Neural crest cell (in vitro differentiated cells): ENCODE measurements at regions not wholly inside any gene's neighbourhood (a gene's known extent, or its start where the extent isn't known, plus 50 kb on each side); places are given as distances from the start of the nearest gene placed in this dataset.
A peak's percentile ranks its signal among the peaks of the same experiment; 100 is the strongest.

Experiments
- DNase-seq: peaks from one replicate; pipeline ENCODE4 v3.0.0; 2021; ENCODE audit warnings: low read depth, mixed read lengths, low spot score
- H3K27ac Mint-ChIP-seq: one replicate; pipeline ENCODE4 v1.8.0; 2021; ENCODE audit warnings: mild to moderate bottlenecking, mixed read lengths; ENCODE audit not compliant: unreplicated experiment
- H3K27me3 Mint-ChIP-seq: 2 replicates; pipeline ENCODE4 v1.8.0; 2021; ENCODE audit warnings: low read depth, mild to moderate bottlenecking, mixed read lengths
- H3K36me3 Mint-ChIP-seq: 2 replicates; pipeline ENCODE4 v1.8.0; 2021; ENCODE audit warnings: low read depth, mild to moderate bottlenecking, mixed read lengths
- H3K4me1 Mint-ChIP-seq: 2 replicates; pipeline ENCODE4 v1.8.0; 2021; ENCODE audit warnings: mixed read lengths
- H3K4me3 Mint-ChIP-seq: one replicate; pipeline ENCODE4 v1.8.0; 2021; ENCODE audit warnings: mild to moderate bottlenecking, mixed read lengths
- H3K9me3 Mint-ChIP-seq: 2 replicates; pipeline ENCODE4 v1.8.0; 2021; ENCODE audit warnings: mixed read lengths
- CTCF ChIP-seq: fragments of 200-600 bp; sonication (generic); conservative IDR thresholded peaks from 2 replicates; pipeline ENCODE4 v1.5.0; 2021; ENCODE audit warnings: antibody characterized with exemption, mild to moderate bottlenecking

- DNase-seq: no peak
- Mint-ChIP-seq H3K9me3 (no peaks in the 10 kb centered on the region), H3K36me3 (no peaks in the 10 kb centered on the region), H3K4me3 (no peak overlapping the region), H3K4me1 (peaks cover 50% of the 10 kb centered on the region), H3K27ac (peak overlapping the region; percentile 22), H3K27me3 (peaks cover 90% of the 10 kb centered on the region)
- no peak for TF ChIP-seq CTCF
These were observed 249.1 kb downstream of the FOXD2 start for GRCh38 chr1:47686731-47687630.

- no peak for DNase-seq
- Mint-ChIP-seq H3K27me3 (peaks cover 93% of the 10 kb centered on the region), H3K4me1 (peaks cover 55% of the 10 kb centered on the region), H3K9me3 (no peaks in the 10 kb centered on the region), H3K4me3 (no peak overlapping the region), H3K36me3 (no peaks in the 10 kb centered on the region), H3K27ac (peak overlapping the region; percentile 22)
- TF ChIP-seq CTCF: no peak
These were observed 250.0 kb downstream of the FOXD2 start for GRCh38 chr1:47687631-47688460.

DNA sequence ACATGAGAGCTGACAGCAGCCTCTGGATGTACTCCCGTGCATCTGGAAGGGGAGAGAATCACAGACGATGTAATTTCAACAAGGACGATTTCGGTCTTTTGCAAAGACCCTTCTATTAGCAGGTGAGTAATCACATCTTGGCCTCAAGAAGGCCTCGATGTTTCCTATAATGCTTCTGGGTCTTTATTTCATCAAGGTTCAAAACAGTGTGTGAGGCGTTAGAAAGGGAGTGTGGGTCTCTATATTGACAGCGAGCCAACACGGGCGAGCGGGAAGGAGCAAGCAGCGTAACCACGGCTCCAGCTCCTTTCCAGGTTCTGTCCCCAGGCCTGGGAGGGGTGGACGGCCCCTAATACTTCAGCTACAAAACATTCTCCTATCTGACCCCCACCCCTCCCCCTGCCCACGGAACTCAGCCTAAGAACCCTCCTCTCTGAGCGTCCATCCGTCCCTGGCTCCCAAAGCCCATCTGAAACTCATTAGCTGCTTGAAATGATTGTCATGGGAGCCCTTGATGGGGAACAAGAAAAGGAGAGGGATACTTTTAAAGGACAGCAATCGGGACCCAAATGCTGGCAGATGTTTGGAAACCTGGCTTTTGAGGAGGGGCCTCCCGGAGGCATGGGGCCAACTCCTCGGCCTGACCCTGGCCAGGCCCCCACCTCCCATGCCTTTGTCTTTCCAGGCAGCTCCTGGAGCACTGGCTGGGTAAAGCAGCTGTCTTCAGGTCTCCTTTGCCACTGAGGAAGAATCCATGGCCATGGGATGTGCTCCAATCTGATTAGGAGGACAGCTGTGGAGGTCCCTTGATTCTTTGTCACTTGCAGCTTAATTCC lies 250.8 kb downstream of the FOXD2 start:
- Mint-ChIP-seq H3K9me3 (no peaks in the 10 kb centered on the region), H3K27ac (no peak overlapping the region), H3K27me3 (peaks cover 94% of the 10 kb centered on the region), H3K36me3 (no peaks in the 10 kb centered on the region), H3K4me3 (no peak overlapping the region), H3K4me1 (peaks cover 63% of the 10 kb centered on the region)
- no peak for TF ChIP-seq CTCF
- DNase-seq: no peak

DNA sequence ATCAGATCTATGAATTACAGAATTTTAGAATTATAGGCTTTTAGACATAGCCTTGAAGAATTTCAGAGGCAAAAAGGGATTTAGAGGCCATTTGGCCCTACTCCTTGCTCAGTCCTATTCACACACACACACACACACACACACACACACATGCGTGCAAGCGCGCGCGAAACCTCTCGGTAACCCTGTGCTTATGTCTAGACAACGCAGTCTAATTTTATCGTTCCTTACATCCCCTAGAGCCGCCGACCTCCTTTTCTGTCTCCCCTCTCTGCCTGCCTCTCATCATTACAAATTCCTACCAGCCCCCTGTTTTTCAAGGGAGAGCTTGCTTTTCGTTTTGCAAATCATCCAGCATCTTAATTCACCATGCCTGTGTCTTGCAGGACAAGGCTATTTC lies 252.1 kb downstream of the FOXD2 start:
- no peak for DNase-seq
- Mint-ChIP-seq H3K36me3 (no peaks in the 10 kb centered on the region), H3K27me3 (peaks cover 94% of the 10 kb centered on the region), H3K9me3 (no peaks in the 10 kb centered on the region), H3K4me1 (peaks cover 65% of the 10 kb centered on the region), H3K27ac (no peak overlapping the region), H3K4me3 (no peak overlapping the region)
- no peak for TF ChIP-seq CTCF
